Breast epithelium (tissue), 3 donors: ENCODE measurements at regions not wholly inside any gene's neighbourhood (a gene's known extent, or its start where the extent isn't known, plus 50 kb on each side); places are given as distances from the start of the nearest gene placed in this dataset.

Source experiments
- POLR2A ChIP-seq: fragments of 450-650 bp; IDR thresholded peaks from one replicate; pipeline ENCODE4 v1.6.1; 2016; ENCODE audit warnings: antibody characterized with exemption, mild to moderate bottlenecking, moderate library complexity
- TF ChIP-seq, protein P1 (sequence below), 3 donors: fragments of 450-650 bp; IDR thresholded peaks; one replicate each; pipeline ENCODE4 v1.5.1; 2016 to 2017; ENCODE audit warnings: antibody characterized with exemption in 3 of 3, mild to moderate bottlenecking in 3 of 3, moderate library complexity in 3 of 3

DNA sequence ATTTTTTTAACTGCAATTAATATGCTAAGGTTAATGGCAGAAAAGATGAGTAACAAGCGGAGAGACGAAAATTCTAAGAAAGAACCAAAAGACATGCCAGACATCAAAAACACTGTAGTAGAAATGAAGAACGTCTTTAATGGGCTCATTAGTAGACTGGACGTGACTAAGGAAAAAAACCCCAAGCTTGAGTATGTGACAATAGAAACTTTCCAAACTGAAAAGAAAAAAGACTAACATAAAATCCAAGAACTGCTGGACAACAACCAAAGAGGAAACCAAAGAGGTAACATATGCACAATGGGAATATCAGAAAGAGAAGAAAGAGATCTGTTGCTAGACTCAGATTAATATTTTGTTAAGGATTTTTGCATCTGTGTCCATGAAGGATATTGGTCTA is 94.6 kb upstream of the SETMAR start:
- TF ChIP-seq, protein P1, sequence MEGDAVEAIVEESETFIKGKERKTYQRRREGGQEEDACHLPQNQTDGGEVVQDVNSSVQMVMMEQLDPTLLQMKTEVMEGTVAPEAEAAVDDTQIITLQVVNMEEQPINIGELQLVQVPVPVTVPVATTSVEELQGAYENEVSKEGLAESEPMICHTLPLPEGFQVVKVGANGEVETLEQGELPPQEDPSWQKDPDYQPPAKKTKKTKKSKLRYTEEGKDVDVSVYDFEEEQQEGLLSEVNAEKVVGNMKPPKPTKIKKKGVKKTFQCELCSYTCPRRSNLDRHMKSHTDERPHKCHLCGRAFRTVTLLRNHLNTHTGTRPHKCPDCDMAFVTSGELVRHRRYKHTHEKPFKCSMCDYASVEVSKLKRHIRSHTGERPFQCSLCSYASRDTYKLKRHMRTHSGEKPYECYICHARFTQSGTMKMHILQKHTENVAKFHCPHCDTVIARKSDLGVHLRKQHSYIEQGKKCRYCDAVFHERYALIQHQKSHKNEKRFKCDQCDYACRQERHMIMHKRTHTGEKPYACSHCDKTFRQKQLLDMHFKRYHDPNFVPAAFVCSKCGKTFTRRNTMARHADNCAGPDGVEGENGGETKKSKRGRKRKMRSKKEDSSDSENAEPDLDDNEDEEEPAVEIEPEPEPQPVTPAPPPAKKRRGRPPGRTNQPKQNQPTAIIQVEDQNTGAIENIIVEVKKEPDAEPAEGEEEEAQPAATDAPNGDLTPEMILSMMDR (IDR thresholded peaks at IDR 0.05): no peak
- TF ChIP-seq POLR2A: no peak
